HG02870 (cell line): ENCODE measurements at regions not wholly inside any gene's neighbourhood (a gene's known extent, or its start where the extent isn't known, plus 50 kb on each side); places are given as distances from the start of the nearest gene placed in this dataset.
"Not testable (repeated sequence)": the region's sequence is repeated elsewhere in the genome, so short reads cannot be mapped to it uniquely, and the experiment has no call there.

Experiments
- ATAC-seq: cut with Tn5 transposase; IDR thresholded peaks from one replicate; pipeline ENCODE4 v1.9.1; 2021; ENCODE audit warnings: mild to moderate bottlenecking, moderate library complexity; ENCODE audit not compliant: unreplicated experiment

DNA sequence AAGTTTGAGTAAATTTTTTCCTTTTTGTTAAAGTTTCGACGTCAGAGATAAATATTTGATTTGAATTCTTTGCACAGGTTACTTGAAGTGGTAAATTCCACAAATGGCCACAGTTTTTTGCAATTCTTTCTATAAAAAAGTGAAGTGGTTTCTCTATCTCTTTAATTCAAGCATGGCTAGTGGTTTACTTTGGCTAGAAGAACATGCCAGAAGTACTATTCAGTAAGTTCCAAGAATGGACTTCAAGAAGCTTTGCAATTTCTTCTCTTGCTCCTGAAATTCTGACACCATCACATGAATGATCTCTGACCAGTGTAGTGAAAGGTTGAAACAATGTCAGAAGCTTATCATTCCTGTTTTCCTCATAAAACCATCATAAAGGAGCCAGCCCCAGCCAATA is 55.7 kb upstream of the RNPC3 start:
- no peak for ATAC-seq

DNA sequence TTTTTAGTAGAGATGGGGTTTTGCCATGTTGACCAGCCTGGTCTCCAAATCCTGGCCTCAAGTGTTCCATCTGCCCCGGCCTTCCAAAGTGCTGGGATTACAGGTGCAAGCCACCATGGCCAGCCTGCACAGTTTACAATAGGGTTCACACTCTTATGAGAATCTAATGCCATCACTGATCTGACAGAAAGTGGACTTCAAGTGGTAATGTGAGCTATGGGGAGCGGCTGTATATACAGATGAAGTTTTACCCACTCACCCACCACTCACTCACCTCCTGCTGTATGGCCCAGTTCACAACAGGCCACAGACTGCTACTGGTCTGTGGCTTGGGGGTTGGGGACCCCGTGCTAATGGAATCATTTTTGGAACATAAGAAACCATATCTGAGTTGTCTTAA is 58.4 kb upstream of the RNPC3 start:
- ATAC-seq: no peak

DNA sequence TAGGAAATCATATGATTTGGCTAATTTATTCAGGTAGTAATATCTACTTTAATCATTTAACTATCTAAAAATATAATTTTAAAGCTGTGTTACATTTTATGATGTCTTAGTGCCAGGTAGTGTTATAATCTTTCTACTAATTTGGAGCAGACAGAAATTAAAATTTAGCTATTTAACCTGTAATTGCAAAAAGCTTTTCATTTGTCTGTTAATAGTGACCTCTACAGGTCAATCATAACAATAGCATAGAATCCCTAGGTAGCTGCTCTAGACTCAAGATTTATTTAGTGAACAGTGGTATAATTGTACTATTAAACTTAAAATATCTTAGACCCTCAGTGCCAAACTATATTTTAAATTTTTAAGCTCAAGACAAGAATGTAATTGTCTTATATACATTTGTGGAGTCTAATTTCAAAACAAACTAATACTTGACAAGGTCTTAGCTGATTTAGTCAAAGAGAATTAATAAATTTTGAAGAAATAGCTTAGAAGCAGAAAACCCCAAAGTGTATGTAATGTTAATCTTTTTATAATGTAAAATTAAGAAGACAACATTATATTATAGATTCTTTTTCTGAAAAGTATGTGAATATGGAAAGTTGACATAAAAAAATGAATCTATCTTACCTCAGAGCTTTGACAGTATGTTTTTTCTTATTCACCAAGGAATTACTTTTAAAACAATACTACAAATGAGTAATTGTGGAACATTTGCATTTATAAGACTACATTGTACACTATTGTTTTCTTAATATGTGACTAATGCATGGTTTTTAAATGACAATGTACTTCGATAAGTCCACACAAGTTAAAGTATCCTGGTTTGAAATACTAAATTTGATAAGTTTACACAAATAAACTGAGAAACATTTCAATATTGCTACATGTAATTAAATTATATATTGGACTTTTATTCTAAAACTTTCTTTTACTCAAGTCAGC is 64.1 kb upstream of the RNPC3 start:
- no peak for ATAC-seq

DNA sequence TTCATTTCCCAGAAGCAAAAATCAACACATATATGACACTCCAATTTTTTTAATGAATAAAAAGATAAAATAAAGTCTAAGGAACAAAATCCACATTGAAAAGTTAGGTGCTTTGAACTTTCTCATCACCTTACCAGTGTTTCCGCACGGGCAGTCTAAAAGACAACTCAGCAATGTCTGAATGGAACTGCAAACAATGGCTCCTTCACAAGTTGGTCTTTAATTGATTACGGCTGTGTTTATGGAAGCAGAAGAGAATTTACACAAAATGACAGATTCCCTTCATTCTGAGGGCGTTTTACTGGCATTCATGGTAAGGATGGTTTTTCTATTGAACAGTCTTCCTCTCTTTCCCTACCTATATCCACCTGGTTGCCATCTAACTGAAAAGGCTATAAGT is 65.0 kb upstream of the RNPC3 start:
- no peak for ATAC-seq

DNA sequence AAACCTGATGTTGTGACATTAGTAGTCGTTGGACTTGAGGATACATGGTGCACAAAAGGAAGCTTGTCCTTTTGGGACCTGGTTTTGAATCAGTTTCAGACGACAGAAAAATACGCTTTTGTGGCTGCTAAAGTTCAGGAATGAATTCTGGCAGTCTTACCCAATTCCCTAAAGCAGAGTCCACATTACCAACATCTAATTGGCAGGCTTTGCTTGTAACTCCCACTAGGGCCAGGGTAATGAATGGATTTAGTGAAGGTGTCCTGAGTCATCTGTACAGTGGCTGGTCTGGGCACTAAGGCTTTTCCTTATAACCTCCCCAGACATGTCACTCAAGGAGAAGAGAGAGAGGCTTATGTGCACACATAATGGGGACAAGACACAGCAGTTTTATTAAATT is 66.2 kb upstream of the RNPC3 start:
- no peak for ATAC-seq

DNA sequence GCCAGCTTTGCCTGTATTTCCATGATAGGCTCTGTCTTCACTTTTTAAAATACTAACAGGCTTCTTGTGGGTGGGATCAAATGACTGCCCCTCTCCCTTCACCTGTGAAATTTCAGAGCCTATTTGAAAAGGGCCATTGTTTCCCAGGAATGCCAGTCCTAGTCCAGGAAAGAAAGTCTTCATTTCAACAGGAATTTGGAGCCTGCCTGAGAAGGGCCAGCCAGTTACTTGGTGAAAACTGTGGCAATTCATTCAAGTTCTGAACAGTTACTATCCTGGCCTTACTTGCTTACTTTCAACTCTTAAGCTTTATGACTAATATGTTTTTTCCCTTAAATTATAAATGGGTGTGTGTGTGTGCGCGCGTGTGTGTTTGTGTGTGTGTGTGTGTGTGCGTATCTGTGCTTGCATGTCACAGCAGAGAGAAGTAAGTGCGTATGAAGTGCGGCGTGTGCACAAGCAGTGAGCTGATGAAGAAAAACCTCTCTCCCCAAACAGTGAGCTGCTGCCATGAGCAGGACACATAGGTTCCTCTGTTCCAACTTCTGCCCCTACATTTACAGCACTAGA is 67.5 kb upstream of the RNPC3 start:
- ATAC-seq: no peak

DNA sequence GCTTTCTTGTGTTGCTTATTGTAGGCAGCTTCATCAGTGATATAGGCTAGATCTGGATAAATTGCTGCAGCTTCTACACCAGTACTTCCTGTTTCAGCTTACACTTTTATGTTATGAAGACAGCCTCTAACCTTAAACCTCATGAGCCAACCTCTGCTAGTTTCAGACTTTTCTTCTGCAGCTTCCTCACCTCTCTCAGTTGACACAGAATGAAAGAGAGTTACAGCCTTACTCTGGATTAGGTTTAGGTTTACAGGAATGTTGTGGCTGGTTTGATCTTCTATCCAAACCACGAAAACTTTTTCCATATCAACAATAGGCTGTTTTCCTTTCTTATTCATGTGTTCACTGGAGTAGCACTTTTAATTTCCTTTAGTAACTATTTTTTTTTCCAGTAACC is 76.9 kb upstream of the RNPC3 start:
- ATAC-seq: peak; percentile 58

DNA sequence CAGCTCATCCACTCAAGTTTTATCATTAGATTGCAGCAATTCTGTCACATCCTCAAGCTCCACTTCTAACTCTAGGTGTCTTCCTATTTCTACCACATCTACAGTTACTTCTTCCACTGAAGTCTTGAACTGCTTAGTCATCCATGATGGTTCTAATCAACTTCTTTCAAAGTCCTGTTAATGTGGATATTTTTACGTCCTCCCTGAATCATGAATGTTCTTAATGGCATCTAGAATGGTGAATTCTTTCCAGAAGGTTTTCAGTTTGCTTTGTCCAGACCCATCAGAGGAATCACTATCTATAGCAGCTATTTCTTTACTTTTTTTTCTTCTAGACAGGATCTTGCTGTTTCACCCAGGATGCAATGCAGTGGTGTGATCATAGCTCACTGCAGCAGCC is 78.0 kb upstream of the RNPC3 start:
- ATAC-seq: no peak

DNA sequence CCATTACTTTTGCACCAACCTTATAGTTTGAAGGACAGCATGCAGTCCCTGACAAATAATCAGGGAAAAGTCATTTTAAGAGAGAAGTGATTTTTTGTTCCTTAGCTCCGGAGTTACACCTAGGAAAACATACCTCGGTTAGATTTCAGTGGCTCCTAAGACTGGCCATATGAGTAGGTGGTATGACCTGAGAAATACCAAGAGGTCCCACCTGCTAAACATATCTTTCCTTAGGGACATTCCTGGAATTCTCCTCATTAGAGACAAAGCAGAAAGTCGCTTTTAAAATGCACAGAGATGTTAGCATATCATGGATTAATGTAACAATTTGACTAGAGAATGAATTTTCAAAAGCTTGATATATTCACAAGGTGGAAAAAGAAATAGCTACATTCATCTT is 84.2 kb upstream of the RNPC3 start:
- ATAC-seq: no peak

DNA sequence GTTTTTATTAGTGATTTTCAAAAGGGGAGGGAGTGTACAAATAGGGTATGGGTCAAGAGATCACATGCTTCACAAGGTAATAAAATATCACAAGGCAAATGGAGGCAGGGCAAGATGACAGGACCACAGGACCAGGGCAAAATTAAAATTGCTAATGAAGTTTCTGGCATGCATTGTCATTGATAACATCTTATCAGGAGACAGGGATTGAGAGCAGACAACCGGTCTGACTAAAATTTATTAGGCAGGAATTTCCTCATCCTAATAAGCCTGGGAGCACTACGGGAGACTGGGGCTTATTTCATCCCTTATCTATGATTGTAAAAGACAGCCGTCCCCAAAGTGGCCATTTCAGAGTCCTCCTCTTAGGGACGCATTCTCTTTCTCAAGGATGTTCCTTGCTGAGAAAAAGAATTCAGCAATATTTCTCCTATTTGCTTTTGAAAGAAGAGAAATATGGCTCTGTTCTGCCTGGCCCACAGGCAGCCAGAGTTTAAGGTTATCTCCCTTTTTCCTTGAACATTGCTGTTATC is 88.9 kb upstream of the RNPC3 start:
- ATAC-seq: not testable (repeated sequence)

DNA sequence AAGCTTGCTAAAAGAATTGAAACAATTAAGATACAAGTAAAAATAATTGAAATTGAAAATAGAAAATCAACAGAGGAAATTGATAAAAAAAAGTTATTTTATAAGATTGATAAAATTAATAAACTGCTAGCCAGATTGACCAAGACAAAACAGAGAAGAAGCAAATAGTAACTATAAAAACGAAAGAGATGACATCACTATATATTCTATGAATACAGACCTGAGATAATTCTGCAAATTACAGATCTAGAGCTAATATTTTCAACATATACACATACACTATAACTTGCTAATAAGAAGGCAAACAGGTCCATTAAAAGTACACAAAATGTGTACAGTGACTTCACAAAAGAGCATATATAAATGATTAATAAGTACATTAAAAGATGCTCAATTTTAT is 90.1 kb upstream of the RNPC3 start:
- ATAC-seq: no peak

DNA sequence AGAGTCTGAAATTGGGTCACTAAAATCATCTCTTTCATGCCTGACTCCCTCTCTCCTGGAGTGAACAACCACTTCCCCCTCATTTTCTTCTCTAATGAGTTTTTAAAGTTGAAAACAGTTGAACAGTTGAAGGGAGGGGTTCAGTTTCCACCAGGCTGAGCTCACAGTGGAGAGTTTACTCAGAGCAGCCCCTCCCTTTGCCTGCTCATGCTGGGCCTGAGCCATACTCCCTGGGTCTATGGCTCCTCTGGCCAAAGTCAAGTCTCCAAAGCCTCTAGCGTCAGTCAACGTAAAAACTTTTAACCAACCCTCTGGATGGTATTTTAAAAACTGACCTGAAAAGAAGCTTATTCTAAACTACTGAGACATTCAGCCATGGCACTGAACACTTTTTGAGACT is 100.8 kb upstream of the RNPC3 start:
- no peak for ATAC-seq

DNA sequence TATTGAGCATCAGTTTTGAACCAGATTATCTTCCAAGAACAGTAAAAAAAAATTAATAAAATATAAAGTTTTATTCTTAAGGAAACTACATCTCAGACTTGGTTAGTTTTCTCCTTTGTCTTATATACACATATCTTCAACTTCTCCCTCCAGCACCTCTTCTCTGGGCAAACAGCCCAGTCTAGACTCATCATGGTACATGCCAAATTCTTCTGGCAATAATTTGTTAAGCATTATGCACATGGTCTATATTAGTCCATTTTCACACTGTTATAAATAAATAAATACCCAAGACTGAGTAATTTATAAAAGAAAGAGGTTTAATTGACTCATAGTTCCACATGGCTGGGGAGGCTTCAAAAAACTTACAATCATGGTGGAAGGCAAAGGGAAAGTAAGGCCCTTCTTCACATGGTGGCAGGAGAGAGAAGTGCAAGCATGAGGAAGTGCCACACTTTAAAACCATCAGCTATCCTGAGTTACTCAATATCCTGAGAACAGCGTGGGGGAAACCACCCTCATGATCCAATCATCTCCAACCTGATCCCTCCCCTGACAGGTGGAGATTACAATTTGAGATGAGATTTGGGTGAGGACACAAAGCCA is 108.7 kb upstream of the RNPC3 start:
- no peak for ATAC-seq

DNA sequence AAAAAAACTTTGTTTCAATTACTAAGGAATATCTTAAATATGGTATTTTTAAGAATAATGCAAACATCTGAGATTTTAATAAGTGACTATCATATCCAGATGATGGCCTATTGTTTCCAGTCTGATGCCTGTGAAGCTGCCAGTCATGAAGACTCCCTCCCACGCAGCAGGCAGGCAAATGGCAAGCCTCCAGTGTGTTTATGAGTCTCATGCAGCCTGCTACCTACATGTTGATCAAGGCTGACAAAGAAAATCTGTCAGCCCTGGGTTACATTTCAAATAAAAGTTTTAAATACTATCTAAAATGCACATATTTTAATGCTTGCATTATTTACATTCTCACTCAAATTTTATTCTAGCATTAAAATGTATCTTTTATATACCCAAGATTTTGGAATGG is 137.6 kb upstream of the RNPC3 start:
- no peak for ATAC-seq

DNA sequence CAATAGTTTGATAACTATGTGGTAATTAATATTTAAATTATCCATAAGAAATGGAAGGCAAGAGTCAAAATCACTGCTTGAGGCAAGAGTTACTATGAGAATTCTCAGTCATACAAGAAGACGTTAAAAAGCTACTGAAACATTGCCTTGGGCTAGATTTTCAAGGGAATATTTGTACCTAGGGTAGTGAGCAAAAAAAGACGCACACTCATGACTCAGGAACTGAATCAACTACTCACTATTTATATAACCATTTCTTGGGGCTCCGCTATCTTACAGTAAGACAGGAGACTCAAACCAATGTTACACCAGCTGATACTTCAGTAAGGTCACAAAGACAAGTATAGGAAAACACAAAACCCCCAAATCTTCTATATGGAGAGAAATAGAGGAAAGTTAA is 151.5 kb upstream of the RNPC3 start:
- ATAC-seq: no peak

DNA sequence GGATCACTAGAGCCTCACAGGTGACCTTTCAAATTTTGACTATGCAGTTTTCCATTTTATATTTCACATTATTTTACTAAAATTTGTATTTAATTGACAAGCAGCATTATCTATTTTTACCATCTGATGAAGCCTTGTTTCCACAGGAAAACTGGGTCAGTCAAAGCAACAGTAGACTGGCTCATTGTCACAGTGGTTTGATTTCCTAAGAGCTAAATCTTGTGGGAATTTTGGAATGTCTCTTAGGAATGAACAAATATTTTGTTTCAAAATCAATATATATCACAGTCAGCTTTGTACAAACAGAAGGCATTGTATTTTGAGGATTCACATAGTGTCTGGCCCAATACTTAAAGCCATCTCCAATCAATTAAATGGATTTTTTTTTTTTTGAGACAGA is 152.6 kb upstream of the RNPC3 start:
- ATAC-seq: no peak

DNA sequence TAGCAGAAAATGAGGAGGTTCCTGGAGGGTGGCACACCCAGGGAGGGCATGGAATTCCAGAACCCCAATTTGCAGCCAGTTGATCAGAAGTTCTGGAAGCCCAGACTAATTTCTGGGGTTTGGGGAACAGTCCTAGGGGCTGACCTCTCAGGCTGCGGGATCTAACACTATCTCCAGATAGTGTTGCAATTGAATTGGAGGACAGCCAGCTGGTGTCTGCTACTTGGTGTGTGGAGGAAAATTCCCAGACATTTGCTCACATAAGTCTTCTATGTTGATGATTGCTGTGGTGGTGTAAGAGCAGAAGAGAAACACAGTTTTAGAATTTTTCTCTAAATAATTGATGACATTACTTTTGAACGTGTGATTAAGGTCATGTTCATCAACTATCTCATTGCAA is 154.3 kb upstream of the RNPC3 start:
- no peak for ATAC-seq

DNA sequence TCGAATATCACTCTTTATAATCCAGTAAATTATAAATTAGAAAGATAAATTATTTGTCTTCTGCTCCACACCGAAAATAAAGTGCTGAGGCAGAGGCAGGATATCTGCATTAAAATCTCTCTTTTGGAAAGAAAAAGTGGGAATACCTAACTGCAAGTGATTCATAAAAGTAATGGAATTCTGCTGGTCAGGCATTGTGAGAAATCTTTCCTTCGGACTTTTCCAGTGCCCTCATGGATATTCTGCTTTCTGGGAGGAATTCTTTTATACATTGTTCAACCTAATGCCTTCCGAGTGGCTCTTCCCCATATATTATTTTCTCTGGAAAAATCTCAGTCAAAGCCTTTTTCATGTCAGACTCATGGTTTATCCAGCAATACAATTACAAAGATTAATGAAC is 158.3 kb upstream of the RNPC3 start:
- no peak for ATAC-seq

DNA sequence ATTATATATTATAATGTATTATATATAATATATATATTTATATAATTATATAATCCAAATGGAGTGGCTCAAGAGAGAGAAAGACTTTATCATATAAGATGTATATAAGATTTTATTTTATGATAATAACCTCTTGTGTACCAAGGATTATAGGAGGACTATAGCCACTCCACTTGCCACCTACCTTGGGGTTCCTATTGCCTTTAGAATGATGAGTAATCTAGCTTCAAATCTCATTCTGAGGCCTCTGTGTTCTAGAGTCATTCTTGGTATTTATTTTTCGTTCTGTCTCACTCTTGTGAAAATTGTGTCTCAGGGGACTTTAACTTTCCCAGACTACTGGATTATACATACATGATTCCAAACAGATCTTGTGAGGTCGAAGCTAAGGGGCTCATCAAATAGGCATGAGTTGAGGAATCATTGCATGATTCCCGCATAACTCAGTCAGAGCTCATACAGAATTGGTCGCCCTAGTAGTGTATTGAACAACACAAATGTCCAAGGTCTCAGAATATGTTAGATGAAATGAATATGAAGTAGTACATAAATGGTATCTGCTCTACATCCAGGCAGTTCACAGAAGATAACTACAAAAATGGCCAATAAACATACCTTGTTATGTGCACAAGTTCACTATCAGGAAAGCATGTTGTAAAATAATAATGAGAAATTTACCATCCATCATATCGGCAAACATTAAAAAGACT is 159.5 kb upstream of the RNPC3 start:
- no peak for ATAC-seq

DNA sequence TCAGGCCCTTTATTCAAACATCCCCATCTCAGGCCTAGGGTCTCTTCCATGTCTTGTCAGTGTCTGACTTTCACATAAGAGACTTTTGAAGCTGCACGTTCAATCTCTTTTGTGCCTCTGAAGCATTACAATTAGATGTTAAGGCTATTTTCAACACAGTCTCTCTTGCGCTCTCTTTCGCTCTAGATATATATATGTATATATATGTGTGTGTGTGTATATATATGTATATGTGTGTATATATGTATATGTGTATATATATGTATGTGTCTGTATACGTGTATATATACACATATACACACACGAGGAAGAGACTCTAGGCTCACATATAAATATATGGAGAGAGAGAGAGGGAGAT is 162.5 kb upstream of the RNPC3 start:
- ATAC-seq: no peak

DNA sequence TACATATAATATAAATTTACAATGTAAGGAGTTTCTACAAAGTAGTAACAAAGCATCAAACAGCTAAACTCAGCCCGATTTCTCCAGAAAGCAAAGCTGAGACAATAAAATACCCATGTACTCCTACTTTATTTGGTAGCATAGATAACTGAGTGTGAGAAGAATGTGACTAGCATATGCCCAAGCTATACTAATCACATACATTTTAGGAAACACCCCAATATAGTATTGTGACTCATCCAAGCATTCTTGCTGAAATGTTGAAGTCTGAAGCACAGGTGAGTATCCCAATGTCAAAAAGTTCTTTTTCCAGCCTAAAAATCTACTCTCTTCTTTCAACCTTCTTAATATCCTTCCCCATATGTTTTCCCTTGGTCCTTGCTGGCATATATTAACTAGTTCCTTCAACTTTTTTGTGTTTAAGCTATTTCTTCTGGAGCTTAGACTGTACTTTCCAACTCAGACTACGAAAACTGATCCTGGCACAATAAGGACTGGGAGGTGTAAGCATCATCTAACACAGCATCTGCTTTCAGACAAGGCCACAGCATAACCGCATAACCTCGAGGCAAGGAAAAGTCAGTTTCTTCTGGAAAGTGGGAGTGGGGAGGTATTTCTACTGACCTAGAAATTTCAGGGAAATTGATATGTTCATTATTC is 163.0 kb upstream of the RNPC3 start:
- ATAC-seq: no peak
